HG03159 (cell line): ENCODE measurements at regions not wholly inside any gene's neighbourhood (a gene's known extent, or its start where the extent isn't known, plus 50 kb on each side); places are given as distances from the start of the nearest gene placed in this dataset.

ENCODE experiments used
- ATAC-seq: cut with Tn5 transposase; IDR thresholded peaks from one replicate; pipeline ENCODE4 v1.9.1; 2021; ENCODE audit warnings: mild to moderate bottlenecking, moderate library complexity; ENCODE audit not compliant: unreplicated experiment

DNA sequence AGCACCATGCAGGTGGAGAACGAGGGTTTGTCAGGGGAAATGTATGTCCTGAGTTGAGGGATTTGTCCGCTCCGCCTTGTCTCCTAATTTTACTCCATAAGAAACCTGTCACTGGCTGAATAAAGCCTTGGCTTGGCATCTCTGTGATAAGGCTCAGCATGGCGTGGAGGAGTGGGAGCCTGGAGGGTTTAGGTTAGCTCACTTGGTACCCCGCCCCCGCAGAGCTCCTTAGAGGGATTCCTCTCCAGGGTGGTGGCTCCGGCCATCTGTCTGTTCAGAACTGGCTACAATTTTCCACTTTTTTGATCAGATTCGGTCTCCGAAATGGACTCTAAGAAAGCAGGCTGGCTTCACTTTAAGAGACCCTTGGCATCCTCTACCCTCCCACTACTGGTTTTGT is 192.2 kb upstream of the SYNDIG1 start:
- no peak for ATAC-seq

DNA sequence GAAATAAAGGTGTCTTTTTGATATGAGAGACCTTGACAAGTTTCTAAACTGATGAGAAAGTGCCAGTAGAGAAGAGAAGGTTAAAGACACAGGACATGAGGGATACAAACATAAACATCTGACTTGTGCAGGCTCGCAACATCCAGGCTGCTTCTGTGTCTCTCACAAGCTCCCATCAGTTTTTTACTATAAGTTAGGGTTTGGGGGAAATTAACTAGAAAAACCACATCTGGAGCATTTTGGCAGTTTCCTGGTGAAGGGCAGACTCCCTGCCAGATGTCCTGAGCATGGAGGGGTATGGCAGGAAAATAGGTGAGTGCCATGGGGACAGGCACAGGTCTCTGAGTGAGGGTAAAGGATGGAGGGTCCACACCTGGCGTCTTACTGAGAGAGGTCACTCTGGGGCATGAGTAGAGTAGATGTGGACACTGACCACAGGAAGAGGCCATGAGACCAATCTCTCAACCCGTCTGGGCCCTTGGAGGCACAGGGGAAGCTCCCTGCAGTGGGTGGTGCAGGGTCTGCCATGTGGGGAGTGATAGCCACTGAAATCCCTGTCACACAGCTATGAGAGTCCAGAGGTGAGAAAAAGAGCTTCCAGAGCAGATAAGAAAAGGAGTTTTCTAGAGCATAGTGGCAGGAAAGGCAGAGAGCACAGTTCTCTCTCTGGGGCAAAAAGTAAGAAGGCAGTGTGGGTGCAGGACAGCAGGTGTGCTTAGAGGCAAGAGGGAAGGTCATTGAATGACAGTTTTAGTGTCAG is 193.3 kb upstream of the SYNDIG1 start:
- ATAC-seq = no peak

DNA sequence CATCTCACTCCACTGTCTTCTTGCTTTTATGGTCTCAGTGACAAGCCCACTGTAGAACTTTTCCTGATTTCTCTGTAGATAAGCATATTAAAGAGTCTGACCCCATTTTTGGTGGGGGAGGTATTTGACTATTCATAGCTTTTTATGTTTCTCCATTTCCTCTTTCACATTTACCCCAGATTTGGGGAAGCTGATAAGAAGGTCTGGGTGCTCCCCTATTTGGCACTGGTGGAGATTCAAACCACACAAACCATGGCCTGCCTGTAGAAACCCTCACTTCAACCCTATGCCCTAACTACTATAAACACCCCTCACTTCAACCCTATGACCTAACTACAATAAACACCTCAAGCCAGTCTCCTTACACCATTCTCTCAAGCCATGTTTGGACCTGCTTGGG is 196.2 kb upstream of the SYNDIG1 start:
- ATAC-seq = no peak

GRCh38 chr20:24261351-24261750 is 208.1 kb upstream of the SYNDIG1 start:
- no peak for ATAC-seq

DNA sequence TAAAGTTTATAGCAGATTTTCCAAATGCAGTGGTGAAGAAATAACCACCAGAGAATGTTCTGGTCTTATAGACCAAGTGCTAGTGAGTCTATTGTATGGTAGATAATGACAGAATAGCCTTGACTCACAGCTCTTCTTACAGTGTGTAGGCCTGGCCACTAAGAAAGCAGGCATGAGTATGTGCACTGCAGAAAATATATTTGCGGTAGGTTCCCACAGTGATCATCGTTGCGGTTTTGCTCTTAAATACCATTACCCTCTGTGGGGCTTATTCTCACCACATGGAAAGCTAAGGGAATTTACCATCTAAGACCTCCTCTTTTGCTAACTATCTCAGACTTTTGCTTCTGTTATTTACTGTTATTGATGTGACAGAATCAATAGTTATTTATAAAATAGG is 212.3 kb upstream of the SYNDIG1 start:
- ATAC-seq = no peak

DNA sequence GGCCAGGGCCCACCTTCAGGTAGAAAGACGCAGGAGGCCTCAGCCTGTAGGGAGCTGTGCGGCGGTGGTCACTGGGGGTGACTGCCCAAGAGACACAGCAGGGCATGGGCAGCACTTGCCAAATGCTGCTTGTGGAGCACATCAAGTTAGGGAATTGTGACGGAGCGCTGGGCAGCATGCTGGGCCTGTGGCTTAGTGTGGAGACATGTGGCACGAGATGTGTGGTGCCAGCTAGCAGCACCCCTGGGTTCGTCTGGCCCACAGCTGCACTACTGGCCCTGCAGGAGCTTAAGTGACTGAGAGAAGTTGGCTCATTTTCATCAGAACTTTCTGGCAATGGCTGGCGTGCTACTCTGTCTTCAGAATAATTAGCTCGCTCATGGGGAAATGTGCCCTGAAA is 213.1 kb upstream of the SYNDIG1 start:
- ATAC-seq = no peak

DNA sequence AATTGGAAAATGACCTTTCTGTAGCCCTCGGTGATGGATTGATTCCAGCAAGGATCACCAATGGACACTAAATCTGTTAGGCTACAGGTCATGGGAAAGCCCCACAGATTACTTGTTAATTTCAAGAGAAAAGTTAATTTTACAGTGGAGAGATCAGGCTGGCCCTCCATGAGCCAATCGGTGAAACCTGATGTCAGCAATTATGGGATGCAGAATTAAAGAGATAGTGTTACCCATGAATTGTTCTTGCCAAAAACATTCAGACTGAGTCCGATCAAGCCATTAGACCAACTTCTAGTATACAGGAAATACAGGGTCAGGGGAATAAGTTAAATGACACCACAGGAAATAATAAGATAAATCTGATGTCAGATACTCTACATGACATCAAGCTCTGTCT is 214.9 kb upstream of the SYNDIG1 start:
- ATAC-seq = no peak

- no peak for ATAC-seq
Observed at GRCh38 chr20:24253321-24253720, 216.1 kb upstream of the SYNDIG1 start.

- ATAC-seq = no peak
Observed at GRCh38 chr20:24245094-24245493, 224.3 kb upstream of the SYNDIG1 start.

DNA sequence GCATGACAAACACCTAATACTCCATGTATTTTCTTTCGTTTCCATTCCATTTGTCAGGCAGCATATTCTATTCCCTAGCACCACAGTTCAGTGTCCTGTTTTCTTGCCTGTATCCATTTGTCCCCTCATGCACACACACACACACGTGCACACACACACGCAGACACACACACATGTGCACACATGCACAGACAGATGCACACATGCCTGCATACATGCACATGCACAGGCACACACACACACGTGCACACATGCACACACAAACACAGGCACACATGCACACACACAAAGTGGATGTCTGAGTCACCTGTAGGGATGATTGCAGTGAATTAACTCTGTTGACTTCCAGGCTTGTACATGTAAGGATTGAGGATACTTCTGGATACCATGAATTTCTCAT is 226.7 kb upstream of the SYNDIG1 start:
- ATAC-seq = no peak

- ATAC-seq = no peak
Observed at GRCh38 chr20:24241466-24241865, 228.0 kb upstream of the SYNDIG1 start.

GRCh38 chr20:24236963-24237362 is 232.5 kb upstream of the SYNDIG1 start:
- ATAC-seq = no peak

GRCh38 chr20:24236201-24236600 is 233.2 kb upstream of the SYNDIG1 start:
- no peak for ATAC-seq

DNA sequence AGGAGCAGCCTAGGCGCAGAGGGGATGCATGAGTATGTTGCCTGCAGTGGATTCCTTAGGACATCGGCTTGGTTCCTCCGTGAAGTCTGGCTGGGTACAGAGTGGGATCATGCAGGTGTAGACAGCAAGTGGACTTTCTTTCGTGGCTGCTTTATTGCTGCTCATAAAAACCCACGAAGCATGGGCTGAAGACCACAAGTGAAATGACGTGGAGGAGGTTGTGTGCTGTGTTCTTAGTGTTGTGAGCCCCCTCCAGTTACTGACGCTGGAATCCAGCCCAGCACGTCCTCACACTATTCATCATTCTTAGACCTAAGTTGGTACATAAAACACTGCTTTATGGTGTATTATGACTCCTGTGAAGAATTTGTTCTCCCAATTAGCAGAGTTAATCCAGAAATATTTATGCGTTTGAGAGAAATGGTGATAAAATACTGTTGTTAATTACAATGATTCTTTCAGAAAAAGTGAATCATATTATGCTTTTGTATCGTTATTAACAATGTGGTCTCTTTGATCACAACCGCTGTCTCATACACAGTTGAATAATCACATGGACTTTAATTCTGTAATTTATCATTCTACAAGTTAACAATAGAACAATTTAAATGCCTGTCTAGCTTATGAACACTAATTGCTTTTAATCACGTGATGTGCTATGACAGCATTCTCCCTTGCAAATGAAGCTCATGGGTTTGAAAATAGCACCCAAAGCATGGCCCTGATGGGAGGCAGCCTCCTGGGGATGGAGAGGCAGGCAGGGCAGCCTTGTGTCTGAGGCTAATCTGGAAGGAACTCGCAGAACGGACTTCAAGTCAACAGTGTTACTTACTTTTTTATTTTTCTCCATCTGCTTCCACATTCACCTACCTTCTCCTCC is 233.9 kb upstream of the SYNDIG1 start:
- ATAC-seq = no peak

GRCh38 chr20:24227600-24227999 is 239.0 kb upstream of the GGTLC1 start:
- ATAC-seq = no peak

DNA sequence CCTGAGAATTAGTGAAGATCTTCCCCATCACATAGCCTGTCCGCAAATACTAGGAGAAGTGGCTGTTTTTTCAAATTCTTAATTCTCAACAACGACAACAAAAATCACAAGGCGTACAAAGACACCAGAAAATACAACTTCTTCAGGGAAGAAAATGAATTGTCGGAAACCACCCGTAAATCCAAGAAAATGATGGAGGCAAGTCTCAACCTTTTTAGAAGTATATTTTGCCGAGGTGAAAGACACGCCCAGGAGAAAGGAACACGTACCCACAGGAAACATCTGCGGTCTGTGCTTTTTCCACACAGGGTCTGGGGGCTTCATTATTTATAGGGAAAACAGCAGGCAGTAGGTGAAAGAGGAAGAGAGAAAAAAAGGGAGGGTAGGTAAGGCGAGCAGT is 223.9 kb upstream of the GGTLC1 start:
- ATAC-seq = no peak

- no peak for ATAC-seq
Observed at GRCh38 chr20:24211972-24212371, 223.4 kb upstream of the GGTLC1 start.

DNA sequence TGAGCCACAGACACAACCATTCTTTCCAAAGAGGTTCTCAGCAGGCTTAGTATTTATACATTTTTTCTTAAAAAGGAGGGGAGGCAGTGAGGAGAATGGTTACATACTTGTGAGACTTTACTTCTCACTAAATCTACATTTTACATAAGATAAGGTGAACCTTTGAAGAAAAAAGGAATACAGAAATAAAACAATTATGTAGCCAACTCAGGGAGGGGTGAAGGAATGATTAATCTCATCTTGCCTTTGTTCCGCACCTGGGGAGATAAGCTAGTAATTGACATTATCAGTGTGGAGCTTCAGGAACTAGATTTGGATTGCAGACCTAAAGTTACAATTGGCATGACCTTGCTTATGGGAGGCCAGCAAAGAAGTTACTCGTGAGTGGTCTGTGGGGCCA is 221.8 kb upstream of the GGTLC1 start:
- ATAC-seq = no peak

DNA sequence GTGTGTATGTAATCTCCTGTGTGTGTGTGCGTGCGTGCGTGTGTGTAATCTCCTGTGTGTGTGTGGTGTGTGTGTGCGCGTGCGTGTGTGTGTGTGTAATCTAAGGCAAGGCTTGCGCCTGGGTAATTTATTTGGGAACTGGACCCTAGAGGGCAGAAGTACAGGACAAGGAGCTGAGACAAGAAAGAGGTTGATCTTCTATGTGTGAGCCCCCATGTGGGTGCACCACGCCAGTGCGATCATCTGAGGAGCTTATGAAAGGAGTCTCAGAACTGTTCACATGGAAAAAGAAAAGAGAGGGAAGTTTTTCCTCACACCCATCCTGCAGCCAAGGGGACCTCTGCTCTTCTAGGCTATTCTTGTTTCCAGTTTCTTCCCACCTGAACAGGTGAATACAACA is 220.1 kb upstream of the GGTLC1 start:
- ATAC-seq = no peak

- ATAC-seq = no peak
Observed at GRCh38 chr20:24207803-24208300, 219.3 kb upstream of the GGTLC1 start.

- ATAC-seq = no peak
Observed at GRCh38 chr20:24206995-24207394, 218.4 kb upstream of the GGTLC1 start.

GRCh38 chr20:24203526-24204183 is 215.1 kb upstream of the GGTLC1 start:
- ATAC-seq = no peak
